GM12878 (cell line): ENCODE measurements at regions not wholly inside any gene's neighbourhood (a gene's known extent, or its start where the extent isn't known, plus 50 kb on each side); places are given as distances from the start of the nearest gene placed in this dataset.

Source experiments
- ATAC-seq: fragments of 200-7000 bp; cut with Tn5 transposase; 3 replicates; pipeline ENCODE4 v1.9.1; 2020; ENCODE audit warnings: mild to moderate bottlenecking, moderate library complexity
- BruUV-seq: library from RNA; stranded (reverse); fragments of 400-500 nt; replicated peaks from 2 replicates; lab custom pipeline; 2021; lab: Mats Ljungman, UMichigan
- CTCF ChIA-PET: fragments of 300-600 bp; sonication (Branson Sonifier 250); formaldehyde crosslinking; extraction: SDS; loops from one replicate; lab custom pipeline; 2021; ENCODE audit warnings: inconsistent platforms; lab: Yijun Ruan, JAX
- POLR2A ChIA-PET: fragments of 350-600 bp; formaldehyde crosslinking; extraction: SDS; loops from one replicate; lab custom pipeline; 2021; ENCODE audit warnings: inconsistent platforms; lab: Charles Lee
- RAD21 ChIA-PET: fragments of 300-600 bp; sonication (Branson Sonifier 250); formaldehyde crosslinking; loops from one replicate; lab custom pipeline; 2023; ENCODE audit warnings: antibody characterized with exemption; ENCODE audit not compliant: unreplicated experiment; lab: Charles Lee
- SMC1A ChIA-PET: fragments of 300-600 bp; sonication (Branson Sonifier 250); formaldehyde crosslinking; loops from one replicate; lab custom pipeline; 2023; ENCODE audit not compliant: unreplicated experiment, uncharacterized antibody; lab: Charles Lee
- DNase-seq: peaks from one replicate; pipeline ENCODE4 v3.0.0-alpha.2; 2011; ENCODE audit warnings: low read depth, low spot score
- FAIRE-seq: peaks from 3 replicates; lab custom pipeline; 2011; peaks lifted over from hg19 to GRCh38; lab: Jason Lieb, UNC
- H2AFZ ChIP-seq: 2 replicates; pipeline ENCODE4 v1.6.0; 2011; ENCODE audit warnings: low read depth, low read length, control low read depth; ENCODE audit not compliant: control insufficient read depth
- H3K27ac ChIP-seq: 2 replicates; pipeline ENCODE4 v1.5.1; 2011; ENCODE audit warnings: control low read depth; ENCODE audit not compliant: control insufficient read depth, insufficient read depth
- H3K27me3 ChIP-seq, 2 experiments: replicated peaks in 1 of 2; 2 replicates each; pipeline versions ENCODE4 v1.6.0 to v1.6.1; 2011; ENCODE audit warnings: low read length in 1 of 2; ENCODE audit not compliant: control insufficient read depth in 2 of 2, insufficient read depth in 2 of 2
- H3K36me3 ChIP-seq, 2 experiments: 2 replicates each; pipeline ENCODE4 v1.5.1; 2011; ENCODE audit warnings: low read length in 1 of 2; ENCODE audit not compliant: control insufficient read depth in 2 of 2, insufficient read depth in 2 of 2
- H3K4me1 ChIP-seq: 2 replicates; pipeline ENCODE4 v1.6.1; 2011; ENCODE audit warnings: mild to moderate bottlenecking, low read length, moderate library complexity, mixed read lengths; ENCODE audit not compliant: control insufficient read depth, insufficient read depth
- H3K4me2 ChIP-seq: 2 replicates; pipeline ENCODE4 v1.6.0; 2011; ENCODE audit warnings: control low read depth; ENCODE audit not compliant: control insufficient read depth, insufficient read depth
- H3K4me3 ChIP-seq: fragments of 200-600 bp; sonication (generic); 2 replicates; pipeline ENCODE4 v1.5.1; 2016
- H3K79me2 ChIP-seq: 2 replicates; pipeline ENCODE4 v1.6.0; 2011; ENCODE audit warnings: low read length; ENCODE audit not compliant: control insufficient read depth, insufficient read depth
- H3K9ac ChIP-seq: 2 replicates; pipeline ENCODE4 v1.8.0; 2011; ENCODE audit warnings: low read length, control low read depth, mixed read lengths; ENCODE audit not compliant: control insufficient read depth, insufficient read depth
- H3K9me3 ChIP-seq: replicated peaks from 3 replicates; pipeline ENCODE4 v1.5.1; 2011; ENCODE audit warnings: mild to moderate bottlenecking, low read length; ENCODE audit not compliant: control insufficient read depth, insufficient read depth
- H4K20me1 ChIP-seq: 2 replicates; pipeline ENCODE4 v1.6.0; 2011; ENCODE audit not compliant: control insufficient read depth, insufficient read depth
- ASH2L ChIP-seq: fragments of 300-600, 200-600 bp; sonication (generic); IDR thresholded peaks from 2 replicates; pipeline ENCODE4 v1.6.1; 2017; ENCODE audit warnings: low read depth, mild to moderate bottlenecking, borderline replicate concordance
- BHLHE40 ChIP-seq, 2 experiments: fragments of 450-650 bp in 1 of 2; IDR thresholded peaks; 2 replicates each; pipeline ENCODE4 v1.6.1; 2011 to 2017; ENCODE audit warnings: low read depth in 2 of 2, borderline replicate concordance in 1 of 2, improper control_type of control experiment in 1 of 2, low read length in 1 of 2, mild to moderate bottlenecking in 1 of 2
- EED ChIP-seq: sonication (generic); IDR thresholded peaks from 2 replicates; pipeline ENCODE4 v1.6.1; 2016; ENCODE audit warnings: antibody characterized with exemption, low read depth
- FOS ChIP-seq: IDR thresholded peaks from 3 replicates; pipeline ENCODE4 v1.6.1; 2011; ENCODE audit warnings: borderline replicate concordance; ENCODE audit not compliant: insufficient read length; ENCODE audit errors: extremely low read depth
- MTA2 ChIP-seq: fragments of 450-650 bp; IDR thresholded peaks from 2 replicates; pipeline ENCODE4 v1.6.1; 2016; ENCODE audit warnings: low read depth, mild to moderate bottlenecking, moderate library complexity
- SIX5 ChIP-seq: IDR thresholded peaks from 2 replicates; pipeline ENCODE4 v1.6.1; 2011; ENCODE audit warnings: mild to moderate bottlenecking, low read depth, low read length, moderate library complexity; ENCODE audit not compliant: severe bottlenecking
- SMARCA5 ChIP-seq: fragments of 450-650 bp; IDR thresholded peaks from 2 replicates; pipeline ENCODE4 v1.6.1; 2017; ENCODE audit warnings: mild to moderate bottlenecking
- WRNIP1 ChIP-seq: IDR thresholded peaks from 2 replicates; pipeline ENCODE4 v1.6.1; 2011; ENCODE audit warnings: low read depth, low read length, improper control_type of control experiment, borderline replicate concordance
- ZNF207 ChIP-seq: fragments of 450-650 bp; IDR thresholded peaks from 2 replicates; pipeline ENCODE4 v1.6.1; 2014; ENCODE audit warnings: antibody characterized with exemption, mild to moderate bottlenecking, borderline replicate concordance
- WGBS: methylation state at CpG from one replicate; pipeline ENCODE4 v1.1.6; 2016; ENCODE audit warnings: low lambda C conversion rate; ENCODE audit not compliant: insufficient replicate concordance, insufficient coverage; ENCODE audit errors: missing lambda C conversion rate; 5-methylcytosine and 5-hydroxymethylcytosine counted together
- in situ Hi-C: fragments of 300-500 bp; cut with MboI; formaldehyde crosslinking; loops from 9 replicates; pipeline ENCODE4 v1.14.3; 2018; ENCODE audit warnings: mixed read lengths
- intact Hi-C: fragments of 100-400 bp; cut with micrococcal nuclease; formaldehyde crosslinking; loops from one replicate; pipeline ENCODE4 v1.14.2; 2022; ENCODE audit not compliant: unreplicated experiment
- TF ChIP-seq, protein P1 (sequence below): fragments of 450-650 bp; IDR thresholded peaks from 2 replicates; pipeline ENCODE4 v1.6.1; 2017; ENCODE audit warnings: mild to moderate bottlenecking, moderate library complexity
- TF ChIP-seq, protein P2 (sequence below): fragments of 150-350 bp; IDR thresholded peaks from 2 replicates; pipeline ENCODE4 v1.6.1; 2014; ENCODE audit warnings: mild to moderate bottlenecking, low read depth, low read length
- TF ChIP-seq, protein P3 (sequence below): IDR thresholded peaks from 2 replicates; pipeline ENCODE4 v1.6.1; 2012; ENCODE audit warnings: low read depth, low read length, improper control_type of control experiment

DNA sequence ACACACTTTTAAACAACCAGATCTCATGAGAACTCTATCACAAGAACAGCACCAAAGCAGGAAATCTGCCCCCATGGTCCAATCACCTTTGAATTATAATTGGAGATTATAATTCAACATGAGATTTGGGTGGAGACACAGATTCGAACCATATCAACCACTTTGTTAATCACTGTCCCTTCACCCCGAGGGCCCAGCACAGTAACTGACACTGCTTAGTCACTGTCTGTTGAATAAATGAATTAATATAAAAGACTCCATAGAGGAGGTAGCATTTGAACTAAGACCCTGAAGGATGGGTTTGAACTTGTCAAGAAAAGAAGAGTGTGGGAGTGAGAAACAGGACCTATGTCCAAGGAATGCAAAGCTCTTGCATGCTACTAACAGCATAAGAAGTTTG is 276.4 kb downstream of the SHOX2 start (continued):
- TF ChIP-seq, protein P1, sequence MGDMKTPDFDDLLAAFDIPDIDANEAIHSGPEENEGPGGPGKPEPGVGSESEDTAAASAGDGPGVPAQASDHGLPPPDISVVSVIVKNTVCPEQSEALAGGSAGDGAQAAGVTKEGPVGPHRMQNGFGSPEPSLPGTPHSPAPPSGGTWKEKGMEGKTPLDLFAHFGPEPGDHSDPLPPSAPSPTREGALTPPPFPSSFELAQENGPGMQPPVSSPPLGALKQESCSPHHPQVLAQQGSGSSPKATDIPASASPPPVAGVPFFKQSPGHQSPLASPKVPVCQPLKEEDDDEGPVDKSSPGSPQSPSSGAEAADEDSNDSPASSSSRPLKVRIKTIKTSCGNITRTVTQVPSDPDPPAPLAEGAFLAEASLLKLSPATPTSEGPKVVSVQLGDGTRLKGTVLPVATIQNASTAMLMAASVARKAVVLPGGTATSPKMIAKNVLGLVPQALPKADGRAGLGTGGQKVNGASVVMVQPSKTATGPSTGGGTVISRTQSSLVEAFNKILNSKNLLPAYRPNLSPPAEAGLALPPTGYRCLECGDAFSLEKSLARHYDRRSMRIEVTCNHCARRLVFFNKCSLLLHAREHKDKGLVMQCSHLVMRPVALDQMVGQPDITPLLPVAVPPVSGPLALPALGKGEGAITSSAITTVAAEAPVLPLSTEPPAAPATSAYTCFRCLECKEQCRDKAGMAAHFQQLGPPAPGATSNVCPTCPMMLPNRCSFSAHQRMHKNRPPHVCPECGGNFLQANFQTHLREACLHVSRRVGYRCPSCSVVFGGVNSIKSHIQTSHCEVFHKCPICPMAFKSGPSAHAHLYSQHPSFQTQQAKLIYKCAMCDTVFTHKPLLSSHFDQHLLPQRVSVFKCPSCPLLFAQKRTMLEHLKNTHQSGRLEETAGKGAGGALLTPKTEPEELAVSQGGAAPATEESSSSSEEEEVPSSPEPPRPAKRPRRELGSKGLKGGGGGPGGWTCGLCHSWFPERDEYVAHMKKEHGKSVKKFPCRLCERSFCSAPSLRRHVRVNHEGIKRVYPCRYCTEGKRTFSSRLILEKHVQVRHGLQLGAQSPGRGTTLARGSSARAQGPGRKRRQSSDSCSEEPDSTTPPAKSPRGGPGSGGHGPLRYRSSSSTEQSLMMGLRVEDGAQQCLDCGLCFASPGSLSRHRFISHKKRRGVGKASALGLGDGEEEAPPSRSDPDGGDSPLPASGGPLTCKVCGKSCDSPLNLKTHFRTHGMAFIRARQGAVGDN: no peak
- TF ChIP-seq SIX5 (no peak), WRNIP1 (no peak), EED (no peak), FOS (no peak), ASH2L (no peak)

DNA sequence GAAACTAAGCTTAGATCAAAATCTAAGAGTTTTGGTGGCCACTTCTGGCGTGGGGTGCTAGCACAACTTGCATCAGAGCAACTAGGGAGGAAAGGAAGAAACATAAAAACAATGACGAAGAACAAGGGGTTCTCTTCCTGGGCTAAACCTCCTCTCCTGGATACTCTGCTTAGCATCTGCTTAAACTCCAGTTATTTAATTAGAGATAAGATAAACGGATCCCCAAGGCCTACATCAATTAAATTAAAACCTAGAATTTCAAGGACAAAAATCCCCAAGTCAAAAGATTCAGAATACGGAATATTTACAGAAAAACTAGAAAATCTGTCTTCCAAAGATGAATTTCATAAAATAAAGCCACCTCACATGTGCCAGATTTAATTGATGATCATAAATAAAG is 281.9 kb downstream of the SHOX2 start:
- in situ Hi-C loops: no loop called here
- Histone ChIP-seq H3K27me3 (no peaks in the 10 kb centered on the region), H3K4me1 (no peaks in the 10 kb centered on the region), H3K27ac (no peak overlapping the region), H4K20me1 (no peaks in the 10 kb centered on the region), H3K9me3 (no peaks in the 10 kb centered on the region; the same call in 2 of the 3 replicates), H2AFZ (no peak overlapping the region), H3K9ac (no peak overlapping the region), H3K36me3 (no peaks in the 10 kb centered on the region), H3K4me2 (no peak overlapping the region), H3K79me2 (no peaks in the 10 kb centered on the region), H3K4me3 (no peak overlapping the region)
- ChIA-PET SMC1A (interaction anchor here (0.8 kb wide), 1 partner anchor 17 kb away, joined by 3 read pairs; no protein-coding TSS in a partner anchor), CTCF (no interaction called here), RAD21 (no interaction called here), POLR2A (no interaction called here)
- DNase-seq: no peak
- no TSS peak for BruUV-seq
- intact Hi-C loops: no loop called here
- TF ChIP-seq SMARCA5 (no peak), MTA2 (no peak), BHLHE40 (IDR thresholded peaks at IDR 0.05; ENCODE audit: borderline replicate concordance in 1 of 2, low read depth in 2 of 2, low read length in 1 of 2) (no peak), ZNF207 (no peak)
- TF ChIP-seq, protein P2, sequence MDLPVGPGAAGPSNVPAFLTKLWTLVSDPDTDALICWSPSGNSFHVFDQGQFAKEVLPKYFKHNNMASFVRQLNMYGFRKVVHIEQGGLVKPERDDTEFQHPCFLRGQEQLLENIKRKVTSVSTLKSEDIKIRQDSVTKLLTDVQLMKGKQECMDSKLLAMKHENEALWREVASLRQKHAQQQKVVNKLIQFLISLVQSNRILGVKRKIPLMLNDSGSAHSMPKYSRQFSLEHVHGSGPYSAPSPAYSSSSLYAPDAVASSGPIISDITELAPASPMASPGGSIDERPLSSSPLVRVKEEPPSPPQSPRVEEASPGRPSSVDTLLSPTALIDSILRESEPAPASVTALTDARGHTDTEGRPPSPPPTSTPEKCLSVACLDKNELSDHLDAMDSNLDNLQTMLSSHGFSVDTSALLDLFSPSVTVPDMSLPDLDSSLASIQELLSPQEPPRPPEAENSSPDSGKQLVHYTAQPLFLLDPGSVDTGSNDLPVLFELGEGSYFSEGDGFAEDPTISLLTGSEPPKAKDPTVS: no peak
- TF ChIP-seq, protein P3, sequence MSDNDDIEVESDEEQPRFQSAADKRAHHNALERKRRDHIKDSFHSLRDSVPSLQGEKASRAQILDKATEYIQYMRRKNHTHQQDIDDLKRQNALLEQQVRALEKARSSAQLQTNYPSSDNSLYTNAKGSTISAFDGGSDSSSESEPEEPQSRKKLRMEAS: no peak
- ATAC-seq: no peak
- 11% methylated on average over 4 of the region's 4 CpGs for WGBS
- no peak for FAIRE-seq
